Amniotic stem cell (primary cell): ENCODE measurements at regions not wholly inside any gene's neighbourhood (a gene's known extent, or its start where the extent isn't known, plus 50 kb on each side); places are given as distances from the start of the nearest gene placed in this dataset.

Experiments used
- DNase-seq: peaks from one replicate; lab custom pipeline; 2025; lab: John Stamatoyannopoulos, UW

- no peak for DNase-seq
Measured at GRCh38 chr18:46411191-46411828, 245.7 kb downstream of the LOXHD1 start.

DNA sequence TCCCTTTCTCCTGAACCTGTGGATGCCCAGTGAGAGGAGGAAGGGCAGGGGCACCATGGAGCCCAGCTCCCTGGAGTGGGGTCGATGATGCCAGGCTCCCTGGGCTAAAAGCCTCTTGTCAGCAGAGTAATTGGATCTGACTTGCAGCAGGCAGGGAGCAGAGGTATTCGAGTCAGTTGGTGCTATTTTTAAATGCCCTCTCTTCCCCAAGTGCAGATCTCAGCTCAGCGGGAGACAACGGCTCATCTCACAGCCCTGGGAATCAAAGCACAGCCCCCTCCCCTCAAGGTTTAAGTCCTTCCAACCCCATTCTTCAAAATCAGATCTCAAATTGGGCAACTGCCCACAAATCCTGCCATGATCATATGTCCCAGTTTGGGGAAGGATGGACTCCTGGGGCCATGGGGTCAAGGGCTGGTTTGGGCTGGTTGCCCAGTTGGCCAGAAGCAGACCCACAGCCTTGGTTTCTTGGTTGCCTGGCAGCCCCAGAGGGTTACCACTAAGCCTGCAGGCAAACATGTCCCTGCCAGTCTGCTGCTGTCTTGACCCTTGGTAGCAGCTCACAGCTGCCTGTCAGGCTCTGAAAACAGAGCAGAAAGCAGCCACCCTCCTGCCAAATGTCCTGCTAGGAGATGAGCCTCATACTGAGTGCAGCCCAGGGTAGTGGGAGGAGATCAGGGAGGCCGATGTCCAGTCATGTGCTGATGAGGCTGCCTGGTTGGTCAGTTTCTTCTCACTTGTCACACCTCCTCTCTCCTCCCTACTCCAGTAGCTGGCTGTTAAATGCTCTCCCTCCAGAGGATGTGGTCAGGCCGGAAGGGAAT, 244.9 kb downstream of the LOXHD1 start:
- DNase-seq: no peak

DNA sequence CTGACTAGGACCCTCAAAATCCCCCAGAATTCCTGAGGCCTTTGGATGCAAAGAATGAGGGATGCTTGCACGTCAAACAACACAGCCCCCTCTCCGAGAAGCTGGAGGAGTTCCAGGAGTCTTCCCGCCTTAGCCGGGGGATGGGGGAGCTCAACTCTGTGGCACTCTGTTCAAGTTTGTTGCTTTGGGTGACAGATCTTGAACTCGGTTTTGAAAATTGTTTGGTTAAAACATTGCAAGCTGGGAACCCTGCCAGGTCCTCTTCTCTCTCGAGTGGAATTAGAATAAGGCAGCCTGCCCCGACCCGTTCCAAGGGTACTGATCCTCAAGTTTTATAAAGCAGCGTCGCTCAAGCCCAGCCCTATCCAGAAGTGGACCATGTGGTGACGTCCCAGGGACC, 244.1 kb downstream of the LOXHD1 start:
- DNase-seq: no peak

GRCh38 chr18:46413684-46414083, 243.3 kb downstream of the LOXHD1 start:
- no peak for DNase-seq

DNA sequence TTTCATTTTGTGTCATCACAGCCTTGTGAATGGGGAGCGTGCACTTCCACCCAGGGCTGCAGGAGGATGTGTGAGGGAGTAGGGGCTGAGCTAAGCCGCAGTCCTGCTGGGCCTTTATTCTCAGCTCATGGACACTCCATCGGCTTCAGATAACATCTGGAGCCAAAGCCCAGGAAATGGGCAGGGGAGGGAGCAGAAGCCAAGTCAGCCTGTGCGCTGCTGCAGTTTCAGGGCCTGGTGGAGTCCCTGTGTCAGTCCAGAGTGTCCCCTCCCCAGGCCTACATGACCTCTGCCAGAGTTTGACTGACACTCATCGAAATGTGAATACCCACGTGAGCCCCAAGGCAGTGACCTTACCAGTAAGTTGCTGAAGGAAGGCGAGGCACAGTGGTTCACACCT, 242.2 kb downstream of the LOXHD1 start:
- DNase-seq: no peak

GRCh38 chr18:46415532-46416252, 241.3 kb downstream of the LOXHD1 start:
- no peak for DNase-seq

DNA sequence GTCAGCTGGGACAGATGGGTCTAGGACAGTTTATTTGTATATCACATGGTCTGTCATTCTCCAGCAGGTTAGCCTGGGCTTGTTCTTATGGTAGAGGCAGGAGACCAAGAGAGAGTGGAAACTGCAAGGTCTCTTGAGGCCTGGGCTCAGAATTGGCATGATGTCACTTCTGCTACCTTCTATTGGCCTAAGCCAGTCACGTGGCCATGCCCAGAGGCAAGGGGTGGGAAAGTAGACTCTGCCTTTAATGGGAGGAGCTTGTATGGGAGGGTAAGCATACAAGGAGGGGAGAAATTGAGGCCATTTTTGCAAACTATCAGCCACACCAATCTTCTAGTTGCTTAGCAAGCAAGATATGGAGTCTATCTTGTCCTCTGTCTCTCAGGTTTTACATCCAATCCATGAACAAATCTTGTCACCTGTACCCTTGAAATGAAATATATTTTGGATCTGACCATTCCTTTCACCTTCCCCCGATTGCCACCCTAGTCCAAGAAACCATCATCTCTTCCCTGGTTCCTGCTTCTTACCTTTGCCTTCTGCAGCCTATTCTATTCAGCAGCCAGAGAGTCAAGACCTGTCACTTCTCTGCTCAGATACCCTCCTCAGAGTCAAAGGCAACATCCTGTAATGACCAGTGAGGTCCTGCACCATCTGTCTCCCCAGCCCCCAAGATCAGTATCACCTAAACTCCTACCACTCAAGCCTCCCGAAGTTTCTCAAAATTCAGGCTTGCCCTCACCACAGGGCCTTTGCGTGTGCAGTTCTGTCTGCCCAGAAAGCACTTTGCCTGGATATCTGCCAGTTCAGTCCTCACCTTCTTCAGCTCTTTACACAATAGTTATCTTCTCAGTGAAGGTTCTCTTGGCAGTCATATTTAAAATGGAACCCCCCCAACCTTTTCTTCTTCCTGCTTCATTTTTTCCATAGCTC, 240.0 kb downstream of the LOXHD1 start:
- no peak for DNase-seq

DNA sequence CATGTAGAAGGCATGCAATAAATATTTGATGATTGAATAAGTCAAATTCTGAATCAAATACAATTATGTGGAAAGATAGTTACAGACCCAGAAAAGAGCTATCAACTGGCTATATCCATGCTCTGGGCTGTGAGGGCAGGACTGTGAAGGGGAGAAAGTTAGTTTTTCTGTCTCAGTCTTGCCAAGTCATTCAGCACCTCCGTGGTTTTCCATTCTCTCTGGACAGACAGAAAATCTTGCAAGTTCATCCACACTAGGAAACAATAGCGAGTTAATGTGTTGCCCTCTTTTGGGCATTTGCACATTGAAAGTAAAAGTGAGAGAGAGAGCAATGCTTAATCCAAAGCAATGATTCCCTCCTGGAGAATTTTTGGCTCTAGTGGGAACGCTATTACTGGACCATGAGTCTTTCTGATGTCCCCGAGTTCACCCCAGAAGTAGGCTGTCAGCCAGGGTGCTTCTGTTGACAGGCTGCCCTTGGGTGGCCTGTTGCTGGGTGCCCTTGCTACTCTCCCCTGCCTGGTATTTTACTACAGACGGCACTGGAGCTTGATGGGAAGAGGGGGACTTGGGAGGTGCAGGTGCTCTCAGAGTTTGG, 238.3 kb downstream of the LOXHD1 start:
- no peak for DNase-seq

- DNase-seq: no peak
Measured at GRCh38 chr18:46419391-46420141, 237.5 kb downstream of the LOXHD1 start.

GRCh38 chr18:46421973-46422551, 235.0 kb downstream of the LOXHD1 start:
- no peak for DNase-seq

DNA sequence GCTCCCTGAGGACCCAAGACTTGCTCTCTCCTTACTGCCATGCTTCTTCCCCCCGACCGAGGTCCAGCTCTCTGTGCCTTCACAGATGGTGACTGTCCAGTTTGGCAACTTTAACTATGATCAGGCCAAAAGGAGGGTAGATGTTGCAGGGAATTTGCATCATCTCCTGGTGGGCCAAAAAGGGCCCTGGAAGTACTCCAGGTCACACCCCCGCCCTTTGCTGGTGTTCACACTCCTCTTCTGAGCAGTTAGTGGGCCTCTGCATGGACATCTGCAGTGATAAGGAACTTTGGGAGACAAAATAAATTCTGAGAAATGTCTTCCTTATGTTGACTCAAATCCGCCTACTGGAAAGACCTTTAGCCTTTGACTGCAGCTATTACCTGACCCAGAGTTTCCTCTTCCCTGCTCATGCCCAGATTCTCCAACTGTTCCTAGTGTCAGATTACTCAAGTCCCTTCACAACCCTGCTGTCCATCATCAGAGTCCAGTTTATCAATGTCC, 234.4 kb downstream of the LOXHD1 start:
- DNase-seq: no peak

GRCh38 chr18:46423226-46423805, 233.7 kb downstream of the LOXHD1 start:
- no peak for DNase-seq

- DNase-seq: no peak
Measured at GRCh38 chr18:46424898-46425297, 232.1 kb downstream of the LOXHD1 start.

- DNase-seq: no peak
Measured at GRCh38 chr18:46425511-46425910, 231.5 kb downstream of the LOXHD1 start.

DNA sequence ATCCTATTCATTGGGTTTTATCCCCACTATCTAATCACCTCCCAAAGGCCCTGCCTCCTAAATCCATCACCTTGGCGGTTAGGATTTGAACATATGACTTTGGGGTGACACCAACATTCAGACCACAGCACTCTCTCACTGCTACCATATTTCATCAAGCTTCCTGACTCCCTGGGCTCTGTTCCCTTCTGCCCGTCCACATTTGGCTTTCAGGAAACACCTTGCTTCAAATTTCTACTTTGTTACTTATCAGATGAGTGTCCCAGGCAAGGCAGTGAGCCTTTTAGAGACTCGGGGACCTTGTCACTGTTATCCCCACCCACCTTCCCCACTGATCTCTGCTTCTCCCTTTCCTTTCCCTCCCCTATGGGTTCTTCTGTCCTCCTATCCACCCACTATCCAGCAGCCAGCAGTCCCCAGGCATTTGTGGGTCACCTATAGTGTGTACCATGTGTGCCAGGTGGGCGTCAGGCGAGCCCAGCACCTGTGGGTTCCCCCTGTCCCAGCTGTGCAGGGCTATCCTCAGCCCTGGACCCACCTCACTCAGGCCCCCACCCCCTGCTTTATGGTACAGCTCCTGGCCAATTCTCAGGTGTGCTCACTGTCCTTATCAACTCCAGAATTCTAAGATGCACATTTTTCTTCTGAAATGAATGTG, 230.9 kb downstream of the LOXHD1 start:
- no peak for DNase-seq

DNA sequence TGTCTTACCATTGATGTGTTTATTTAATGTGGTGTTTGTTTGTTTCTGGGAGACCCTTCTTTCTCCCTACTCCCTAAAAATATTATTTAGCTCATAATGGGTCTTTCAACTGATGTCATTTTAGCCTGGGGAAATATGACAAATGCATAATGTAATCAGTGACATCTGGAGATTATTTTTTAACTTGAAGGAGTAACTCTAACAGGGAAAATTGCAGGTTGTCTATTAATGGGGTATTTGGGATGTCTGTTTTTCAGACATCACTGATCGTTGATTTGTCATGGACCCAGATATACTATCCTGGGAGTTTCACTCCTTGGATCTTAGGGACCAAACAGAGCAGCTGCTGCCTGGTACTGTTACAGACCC, 230.4 kb downstream of the LOXHD1 start:
- DNase-seq: no peak
